ENCODE measurements at regions not wholly inside any gene's neighbourhood (a gene's known extent, or its start where the extent isn't known, plus 50 kb on each side); places are given as distances from the start of the nearest gene placed in this dataset.

- Mint-ChIP-seq H3K27me3 (peaks cover 21% of the 10 kb centered on the region), H3K27ac (no peak overlapping the region), H3K9me3 (ENCODE audit: insufficient read depth) (no peaks in the 10 kb centered on the region), H3K4me1 (no peaks in the 10 kb centered on the region), H3K4me3 (no peak overlapping the region)
- ATAC-seq (ENCODE audit: low read depth) = no peak
- no peaks in the 10 kb centered on the region for H3K36me3 ChIP-seq (replicated peaks in 1 of 2; ENCODE audit: control extremely low read depth in 1 of 2, control insufficient read depth in 1 of 2, extremely low read depth in 1 of 2, insufficient read depth in 2 of 2, low read length in 1 of 2)
- H3K27ac ChIP-seq (ENCODE audit: low read length in 2 of 2) = no peak overlapping the region
- no peak overlapping the region for H3K4me3 ChIP-seq (ENCODE audit: control extremely low read depth in 1 of 5, extremely low read depth in 1 of 5, insufficient read depth in 1 of 5, low read depth in 2 of 5, low read length in 4 of 5)
- no peaks in the 10 kb centered on the region for H3K27me3 ChIP-seq (replicated peaks in 1 of 4; ENCODE audit: control extremely low read depth in 1 of 4, control insufficient read depth in 3 of 4, insufficient read depth in 4 of 4, low read length in 3 of 4)
- no peaks in the 10 kb centered on the region for H3K9me3 ChIP-seq (ENCODE audit: control extremely low read depth in 1 of 3, control insufficient read depth in 2 of 3, insufficient read depth in 1 of 3, low read length in 2 of 3)
- WGBS (ENCODE audit: insufficient coverage) = no CpG with 5 or more reads among the region's 3 CpGs
- no peak overlapping the region for H3K4me2 ChIP-seq (replicated peaks; ENCODE audit: low read depth, low read length, poor library complexity, severe bottlenecking)
- no peak for DNase-seq
- H3K79me2 ChIP-seq (ENCODE audit: control insufficient read depth, insufficient read depth, low read length) = no peaks in the 10 kb centered on the region
- no peak overlapping the region for H3K9ac ChIP-seq (ENCODE audit: low read length)
- H4K20me1 ChIP-seq (ENCODE audit: control insufficient read depth, insufficient read depth, low read length, poor library complexity, severe bottlenecking) = no peaks in the 10 kb centered on the region
- no peak overlapping the region for H2AFZ ChIP-seq (ENCODE audit: insufficient read depth, low read depth, low read length, poor library complexity, severe bottlenecking)
- no peaks in the 10 kb centered on the region for H3K4me1 ChIP-seq (ENCODE audit: control insufficient read depth in 2 of 2, insufficient read depth in 2 of 2, low read length in 2 of 2)
- intact Hi-C loops (cut with micrococcal nuclease) = no loop called here
- TF ChIP-seq CTCF (IDR thresholded peaks at IDR 0.05) (no peak), EZH2 (IDR thresholded peaks at IDR 0.05; ENCODE audit: borderline replicate concordance, insufficient read depth, low read depth, low read length, poor library complexity, severe bottlenecking) (no peak)
- POLR2A ChIA-PET = no interaction called here
- CTCF ChIA-PET = no interaction called here
Observed at GRCh38 chr9:4357929-4358328, 58.1 kb upstream of the GLIS3 start.

GRCh38 chr9:4356306-4356705, 56.4 kb upstream of the GLIS3 start:
- no peak for TF ChIP-seq EZH2 (IDR thresholded peaks at IDR 0.05; ENCODE audit: borderline replicate concordance, insufficient read depth, low read depth, low read length, poor library complexity, severe bottlenecking)
- TF ChIP-seq CTCF (IDR thresholded peaks at IDR 0.05) = no peak
- WGBS (ENCODE audit: insufficient coverage) = no CpG with 5 or more reads among the region's 2 CpGs
- Histone ChIP-seq H3K4me2 (replicated peaks; ENCODE audit: low read depth, low read length, poor library complexity, severe bottlenecking) (no peak overlapping the region), H3K9ac (ENCODE audit: low read length) (no peak overlapping the region), H4K20me1 (ENCODE audit: control insufficient read depth, insufficient read depth, low read length, poor library complexity, severe bottlenecking) (no peaks in the 10 kb centered on the region), H3K27me3 (replicated peaks in 1 of 4; ENCODE audit: control extremely low read depth in 1 of 4, control insufficient read depth in 3 of 4, insufficient read depth in 4 of 4, low read length in 3 of 4) (no peaks in the 10 kb centered on the region), H3K4me1 (ENCODE audit: control insufficient read depth in 2 of 2, insufficient read depth in 2 of 2, low read length in 2 of 2) (no peaks in the 10 kb centered on the region), H3K4me3 (ENCODE audit: control extremely low read depth in 1 of 5, extremely low read depth in 1 of 5, insufficient read depth in 1 of 5, low read depth in 2 of 5, low read length in 4 of 5) (no peak overlapping the region), H2AFZ (ENCODE audit: insufficient read depth, low read depth, low read length, poor library complexity, severe bottlenecking) (no peak overlapping the region), H3K9me3 (ENCODE audit: control extremely low read depth in 1 of 3, control insufficient read depth in 2 of 3, insufficient read depth in 1 of 3, low read length in 2 of 3) (no peaks in the 10 kb centered on the region), H3K36me3 (replicated peaks in 1 of 2; ENCODE audit: control extremely low read depth in 1 of 2, control insufficient read depth in 1 of 2, extremely low read depth in 1 of 2, insufficient read depth in 2 of 2, low read length in 1 of 2) (no peaks in the 10 kb centered on the region), H3K27ac (ENCODE audit: low read length in 2 of 2) (no peak overlapping the region), H3K79me2 (ENCODE audit: control insufficient read depth, insufficient read depth, low read length) (no peaks in the 10 kb centered on the region)
- no peak for ATAC-seq (ENCODE audit: low read depth)
- intact Hi-C loops (cut with micrococcal nuclease) = no loop called here
- ChIA-PET CTCF (interaction anchor here (1.1 kb wide), 1 partner anchor 10 kb away, joined by 3 read pairs; no protein-coding TSS in a partner anchor), POLR2A (no interaction called here)
- peaks cover 17% of the 10 kb centered on the region for H3K27me3 Mint-ChIP-seq
- no peak overlapping the region for H3K4me3 Mint-ChIP-seq
- H3K4me1 Mint-ChIP-seq = no peaks in the 10 kb centered on the region
- H3K9me3 Mint-ChIP-seq (ENCODE audit: insufficient read depth) = no peaks in the 10 kb centered on the region
- H3K27ac Mint-ChIP-seq = no peak overlapping the region
- no peak for DNase-seq

All from B cell (primary cell).